ENCODE measurements at regions not wholly inside any gene's neighbourhood (a gene's known extent, or its start where the extent isn't known, plus 50 kb on each side); places are given as distances from the start of the nearest gene placed in this dataset.

GRCh38 chr2:215611609-215612386 is 175.9 kb upstream of the FN1 start:
- TF ChIP-seq CTCF (IDR thresholded peaks at IDR 0.05) (no peak), POLR2A (IDR thresholded peaks at IDR 0.05) (no peak)
